Middle frontal gyrus (tissue), 1 donor: ENCODE measurements at regions not wholly inside any gene's neighbourhood (a gene's known extent, or its start where the extent isn't known, plus 50 kb on each side); places are given as distances from the start of the nearest gene placed in this dataset.

ENCODE experiments used
- DNase-seq: peaks from one replicate; pipeline ENCODE4 v3.0.0-alpha.2; 2015; ENCODE audit warnings: low spot score; ENCODE audit errors: extremely low spot score

GRCh38 chr20:52645822-52646221 is 326.3 kb upstream of the TSHZ2 start:
- DNase-seq: no peak

- DNase-seq: no peak
Measured at GRCh38 chr20:52643034-52643433, 329.1 kb upstream of the TSHZ2 start.

- DNase-seq: no peak
Measured at GRCh38 chr20:52637201-52637600, 335.0 kb upstream of the TSHZ2 start.

GRCh38 chr20:52631469-52631868 is 340.7 kb upstream of the TSHZ2 start:
- no peak for DNase-seq

- DNase-seq: no peak
Measured at GRCh38 chr20:52630138-52630537, 342.0 kb upstream of the TSHZ2 start.

- no peak for DNase-seq
Measured at GRCh38 chr20:52624281-52624680, 347.9 kb upstream of the TSHZ2 start.

- DNase-seq: no peak
Measured at GRCh38 chr20:52622081-52622480, 350.1 kb upstream of the TSHZ2 start.

GRCh38 chr20:52621401-52621800 is 350.8 kb upstream of the TSHZ2 start:
- DNase-seq: no peak

GRCh38 chr20:52619671-52620070 is 352.5 kb upstream of the TSHZ2 start:
- no peak for DNase-seq

- DNase-seq: no peak
Measured at GRCh38 chr20:52619101-52619500, 353.1 kb upstream of the TSHZ2 start.

GRCh38 chr20:52616629-52617028 is 355.5 kb upstream of the TSHZ2 start:
- DNase-seq: no peak

- no peak for DNase-seq
Measured at GRCh38 chr20:52614051-52614863, 357.9 kb upstream of the TSHZ2 start.

GRCh38 chr20:52612046-52612632 is 360.0 kb upstream of the TSHZ2 start:
- no peak for DNase-seq

GRCh38 chr20:52610749-52611148 is 361.4 kb upstream of the TSHZ2 start:
- no peak for DNase-seq

GRCh38 chr20:52601295-52601971 is 370.7 kb upstream of the TSHZ2 start:
- no peak for DNase-seq

- DNase-seq: no peak
Measured at GRCh38 chr20:52596256-52596655, 375.9 kb upstream of the TSHZ2 start.

- no peak for DNase-seq
Measured at GRCh38 chr20:52595518-52595917, 376.6 kb upstream of the TSHZ2 start.

- no peak for DNase-seq
Measured at GRCh38 chr20:52593654-52594053, 378.5 kb upstream of the TSHZ2 start.

- DNase-seq: no peak
Measured at GRCh38 chr20:52592567-52592966, 379.6 kb upstream of the TSHZ2 start.

GRCh38 chr20:52590100-52590499 is 382.1 kb upstream of the TSHZ2 start:
- DNase-seq: no peak

GRCh38 chr20:52589251-52589812 is 382.8 kb upstream of the TSHZ2 start:
- DNase-seq: no peak

- no peak for DNase-seq
Measured at GRCh38 chr20:52586660-52587059, 385.5 kb upstream of the TSHZ2 start.
